ENCODE measurements at regions not wholly inside any gene's neighbourhood (a gene's known extent, or its start where the extent isn't known, plus 50 kb on each side); places are given as distances from the start of the nearest gene placed in this dataset.

DNA sequence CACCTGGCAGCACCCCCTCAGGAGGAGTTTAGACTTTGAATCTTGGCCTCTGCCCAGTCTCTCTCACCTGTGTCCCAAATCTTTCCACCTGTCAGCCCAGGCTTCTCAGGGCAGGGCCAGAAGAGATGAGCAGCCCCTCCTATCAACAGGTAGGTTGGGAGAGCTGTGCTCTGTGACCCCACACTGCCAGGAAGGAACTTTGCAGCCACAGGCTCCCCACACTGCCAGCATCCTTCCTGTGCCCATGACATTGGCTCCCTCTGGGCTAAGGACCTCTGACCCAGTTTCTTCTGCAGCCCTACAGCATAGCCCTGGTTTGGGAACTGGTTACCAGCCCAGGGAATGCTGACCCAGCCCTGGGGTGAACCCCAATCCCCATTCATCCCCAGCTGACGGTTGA is 115.7 kb upstream of the IQSEC1 start:
- Histone ChIP-seq H3K79me1 (replicated peaks; ENCODE audit: low read length, poor library complexity, severe bottlenecking) (no peaks in the 10 kb centered on the region), H4K8ac (ENCODE audit: low read length) (no peak overlapping the region), H3K23ac (ENCODE audit: low read length in 2 of 2) (no peak overlapping the region), H3K9me3 (ENCODE audit: control insufficient read depth, low read length) (peaks cover 5% of the 10 kb centered on the region), H3K4me1 (ENCODE audit: control insufficient read depth, insufficient read depth, low read depth, low read length) (peaks cover 13% of the 10 kb centered on the region), H3K4me3 (ENCODE audit: insufficient read depth in 1 of 2, low read depth in 1 of 2, low read length in 2 of 2) (no peak overlapping the region), H2AFZ (ENCODE audit: low read depth, low read length) (no peak overlapping the region), H3K18ac (ENCODE audit: low read depth in 1 of 2, low read length in 2 of 2) (no peak overlapping the region), H4K91ac (ENCODE audit: low read length) (no peak overlapping the region), H3K27ac (ENCODE audit: low read length, poor library complexity, severe bottlenecking) (no peak overlapping the region), H2BK5ac (ENCODE audit: low read depth, low read length, poor library complexity, severe bottlenecking) (no peak overlapping the region), H3K36me3 (ENCODE audit: control insufficient read depth in 1 of 2, insufficient read depth in 2 of 2, low read depth in 1 of 2, low read length in 2 of 2) (no peaks in the 10 kb centered on the region), H3K9ac (ENCODE audit: low read length) (no peak overlapping the region), H3K4ac (ENCODE audit: low read depth in 1 of 2, low read length in 2 of 2) (no peak overlapping the region), H2BK120ac (ENCODE audit: low read depth, low read length) (no peak overlapping the region), H3K14ac (ENCODE audit: low read length in 2 of 2) (no peak overlapping the region), H3K27me3 (ENCODE audit: control insufficient read depth in 1 of 2, insufficient read depth in 1 of 2, low read length in 2 of 2) (peaks cover 18 to 28% of the 10 kb centered on the region in 2 experiments), H2BK12ac (ENCODE audit: low read length in 2 of 2) (no peak overlapping the region), H3K4me2 (ENCODE audit: low read length, poor library complexity, severe bottlenecking) (no peak overlapping the region), H2AK5ac (ENCODE audit: low read length, severe bottlenecking) (no peak overlapping the region), H2BK15ac (ENCODE audit: low read depth, poor library complexity, severe bottlenecking) (no peak overlapping the region)
- no peak for DNase-seq
- WGBS = 100% methylated on average over 1 of the region's 1 CpG

DNA sequence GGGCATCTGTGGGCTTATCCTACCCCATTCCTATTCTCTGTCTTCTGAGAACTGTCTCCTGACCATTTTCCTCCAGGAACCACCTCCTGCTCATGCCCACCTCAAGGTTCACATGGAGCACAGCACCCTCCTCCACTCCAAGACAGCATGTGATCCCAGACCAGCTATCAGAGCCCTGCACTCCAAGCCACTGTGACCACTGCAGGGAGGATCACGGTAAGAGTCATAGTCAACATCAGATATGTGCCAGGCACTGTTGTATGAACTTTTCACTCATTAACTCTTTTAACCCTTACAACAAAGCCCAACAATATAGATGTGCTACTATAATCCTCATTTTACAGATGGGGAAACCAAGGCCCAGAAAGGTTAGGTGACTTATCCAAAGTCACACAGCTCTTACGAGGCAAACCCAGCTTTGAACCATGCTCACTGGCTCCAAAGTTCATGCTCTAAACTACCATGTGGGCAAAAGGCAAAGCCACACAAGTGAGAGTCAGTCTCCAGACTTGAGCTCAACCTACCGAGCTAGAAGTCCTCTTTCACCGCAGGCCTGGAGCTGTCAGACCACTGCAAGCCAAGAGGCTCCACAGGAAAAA is 115.1 kb upstream of the IQSEC1 start:
- H3K18ac ChIP-seq (ENCODE audit: low read depth in 1 of 2, low read length in 2 of 2) = no peak overlapping the region
- no peak overlapping the region for H2BK120ac ChIP-seq (ENCODE audit: low read depth, low read length)
- no peak overlapping the region for H3K4ac ChIP-seq (ENCODE audit: low read depth in 1 of 2, low read length in 2 of 2)
- H2AK5ac ChIP-seq (ENCODE audit: low read length, severe bottlenecking) = no peak overlapping the region
- H3K4me2 ChIP-seq (ENCODE audit: low read length, poor library complexity, severe bottlenecking) = no peak overlapping the region
- no peak overlapping the region for H2BK12ac ChIP-seq (ENCODE audit: low read length in 2 of 2)
- H4K8ac ChIP-seq (ENCODE audit: low read length) = no peak overlapping the region
- H3K9me3 ChIP-seq (ENCODE audit: control insufficient read depth, low read length) = peaks cover 10% of the 10 kb centered on the region
- no peaks in the 10 kb centered on the region for H3K36me3 ChIP-seq (ENCODE audit: control insufficient read depth in 1 of 2, insufficient read depth in 2 of 2, low read depth in 1 of 2, low read length in 2 of 2)
- no peak overlapping the region for H3K23ac ChIP-seq (ENCODE audit: low read length in 2 of 2)
- no peak overlapping the region for H3K9ac ChIP-seq (ENCODE audit: low read length)
- H4K91ac ChIP-seq (ENCODE audit: low read length) = no peak overlapping the region
- H3K14ac ChIP-seq (ENCODE audit: low read length in 2 of 2) = no peak overlapping the region
- H3K27me3 ChIP-seq (ENCODE audit: control insufficient read depth in 1 of 2, insufficient read depth in 1 of 2, low read length in 2 of 2) = peaks cover 11 to 23% of the 10 kb centered on the region in 2 experiments
- H3K27ac ChIP-seq (ENCODE audit: low read length, poor library complexity, severe bottlenecking) = no peak overlapping the region
- H2BK15ac ChIP-seq (ENCODE audit: low read depth, poor library complexity, severe bottlenecking) = no peak overlapping the region
- no peak overlapping the region for H3K4me3 ChIP-seq (ENCODE audit: insufficient read depth in 1 of 2, low read depth in 1 of 2, low read length in 2 of 2)
- H3K4me1 ChIP-seq (ENCODE audit: control insufficient read depth, insufficient read depth, low read depth, low read length) = peaks cover 9% of the 10 kb centered on the region
- H2BK5ac ChIP-seq (ENCODE audit: low read depth, low read length, poor library complexity, severe bottlenecking) = no peak overlapping the region
- H3K79me1 ChIP-seq (replicated peaks; ENCODE audit: low read length, poor library complexity, severe bottlenecking) = no peaks in the 10 kb centered on the region
- WGBS = 94% methylated on average over 4 of the region's 4 CpGs
- DNase-seq = no peak
- no peak overlapping the region for H2AFZ ChIP-seq (ENCODE audit: low read depth, low read length)

DNA sequence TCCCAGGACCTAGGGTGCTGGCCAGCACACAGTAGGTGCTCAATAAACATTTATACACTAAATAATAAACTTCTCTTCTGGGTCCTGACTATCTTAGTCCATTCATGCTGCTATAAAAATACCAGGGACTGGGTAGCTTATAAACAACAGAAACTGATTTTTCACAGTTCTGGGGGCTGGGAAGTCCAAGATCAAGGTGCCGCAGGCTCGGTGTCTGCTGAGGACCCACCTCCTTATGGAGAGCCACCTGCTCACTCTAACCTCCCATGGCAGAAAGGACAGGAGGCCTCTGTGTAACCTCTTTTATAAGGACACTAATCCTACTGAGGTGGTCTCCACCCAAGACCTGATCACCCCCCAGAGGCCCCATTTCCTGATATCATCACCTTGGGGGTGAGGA is 114.4 kb upstream of the IQSEC1 start:
- Histone ChIP-seq H3K4me3 (ENCODE audit: insufficient read depth in 1 of 2, low read depth in 1 of 2, low read length in 2 of 2) (no peak overlapping the region), H3K4ac (ENCODE audit: low read depth in 1 of 2, low read length in 2 of 2) (no peak overlapping the region), H2BK12ac (ENCODE audit: low read length in 2 of 2) (no peak overlapping the region), H3K23ac (ENCODE audit: low read length in 2 of 2) (no peak overlapping the region), H3K9ac (ENCODE audit: low read length) (no peak overlapping the region), H2AFZ (ENCODE audit: low read depth, low read length) (no peak overlapping the region), H3K9me3 (ENCODE audit: control insufficient read depth, low read length) (peaks cover 10% of the 10 kb centered on the region), H3K79me1 (replicated peaks; ENCODE audit: low read length, poor library complexity, severe bottlenecking) (no peaks in the 10 kb centered on the region), H2BK5ac (ENCODE audit: low read depth, low read length, poor library complexity, severe bottlenecking) (no peak overlapping the region), H2BK120ac (ENCODE audit: low read depth, low read length) (no peak overlapping the region), H3K4me1 (ENCODE audit: control insufficient read depth, insufficient read depth, low read depth, low read length) (peaks cover 8% of the 10 kb centered on the region), H3K27me3 (ENCODE audit: control insufficient read depth in 1 of 2, insufficient read depth in 1 of 2, low read length in 2 of 2) (peaks cover 5 to 23% of the 10 kb centered on the region in 2 experiments), H2AK5ac (ENCODE audit: low read length, severe bottlenecking) (no peak overlapping the region), H3K36me3 (ENCODE audit: control insufficient read depth in 1 of 2, insufficient read depth in 2 of 2, low read depth in 1 of 2, low read length in 2 of 2) (no peaks in the 10 kb centered on the region), H3K27ac (ENCODE audit: low read length, poor library complexity, severe bottlenecking) (no peak overlapping the region), H2BK15ac (ENCODE audit: low read depth, poor library complexity, severe bottlenecking) (no peak overlapping the region), H3K4me2 (ENCODE audit: low read length, poor library complexity, severe bottlenecking) (no peak overlapping the region), H4K91ac (ENCODE audit: low read length) (no peak overlapping the region), H4K8ac (ENCODE audit: low read length) (no peak overlapping the region), H3K18ac (ENCODE audit: low read depth in 1 of 2, low read length in 2 of 2) (no peak overlapping the region), H3K14ac (ENCODE audit: low read length in 2 of 2) (no peak overlapping the region)
- WGBS = 91% methylated on average over 2 of the region's 2 CpGs
- DNase-seq = no peak

DNA sequence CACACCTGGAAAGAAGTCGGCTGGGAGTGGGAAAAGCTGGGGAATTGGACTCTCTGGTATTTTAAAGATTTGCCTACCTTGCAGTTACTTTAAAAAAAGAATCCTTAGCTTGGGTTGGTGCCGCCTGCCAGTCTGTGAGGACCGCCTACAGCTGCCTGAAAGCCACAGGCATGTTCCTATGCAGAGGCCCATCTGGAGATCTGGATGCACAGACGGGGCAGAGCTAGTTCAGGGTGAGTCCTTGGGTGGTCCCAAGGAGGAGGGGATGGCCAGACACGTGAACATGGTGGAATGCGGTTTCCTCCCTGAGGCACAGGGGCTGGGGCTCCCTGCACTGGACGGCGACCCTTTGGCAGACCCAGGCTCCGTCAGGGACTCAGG is 113.2 kb upstream of the IQSEC1 start:
- H2BK12ac ChIP-seq (ENCODE audit: low read length in 2 of 2) = no peak overlapping the region
- WGBS = 78% methylated on average over 8 of the region's 9 CpGs
- no peak overlapping the region for H2BK15ac ChIP-seq (ENCODE audit: low read depth, poor library complexity, severe bottlenecking)
- H3K4me1 ChIP-seq (ENCODE audit: control insufficient read depth, insufficient read depth, low read depth, low read length) = peaks cover 8% of the 10 kb centered on the region
- H2AFZ ChIP-seq (ENCODE audit: low read depth, low read length) = no peak overlapping the region
- no peaks in the 10 kb centered on the region for H3K79me1 ChIP-seq (replicated peaks; ENCODE audit: low read length, poor library complexity, severe bottlenecking)
- H3K18ac ChIP-seq (ENCODE audit: low read depth in 1 of 2, low read length in 2 of 2) = no peak overlapping the region
- H3K4me2 ChIP-seq (ENCODE audit: low read length, poor library complexity, severe bottlenecking) = no peak overlapping the region
- H2AK5ac ChIP-seq (ENCODE audit: low read length, severe bottlenecking) = no peak overlapping the region
- H3K27ac ChIP-seq (ENCODE audit: low read length, poor library complexity, severe bottlenecking) = no peak overlapping the region
- H3K4me3 ChIP-seq (ENCODE audit: insufficient read depth in 1 of 2, low read depth in 1 of 2, low read length in 2 of 2) = no peak overlapping the region
- H3K9ac ChIP-seq (ENCODE audit: low read length) = no peak overlapping the region
- H3K36me3 ChIP-seq (ENCODE audit: control insufficient read depth in 1 of 2, insufficient read depth in 2 of 2, low read depth in 1 of 2, low read length in 2 of 2) = no peaks in the 10 kb centered on the region
- no peak overlapping the region for H2BK5ac ChIP-seq (ENCODE audit: low read depth, low read length, poor library complexity, severe bottlenecking)
- no peak overlapping the region for H2BK120ac ChIP-seq (ENCODE audit: low read depth, low read length)
- peak overlapping the region; percentile 36 for H4K91ac ChIP-seq (ENCODE audit: low read length)
- H3K27me3 ChIP-seq (ENCODE audit: control insufficient read depth in 1 of 2, insufficient read depth in 1 of 2, low read length in 2 of 2) = peaks cover 5 to 23% of the 10 kb centered on the region in 2 experiments
- H3K23ac ChIP-seq (ENCODE audit: low read length in 2 of 2) = no peak overlapping the region
- no peak overlapping the region for H4K8ac ChIP-seq (ENCODE audit: low read length)
- DNase-seq = no peak
- H3K4ac ChIP-seq (ENCODE audit: low read depth in 1 of 2, low read length in 2 of 2) = no peak overlapping the region
- H3K14ac ChIP-seq (ENCODE audit: low read length in 2 of 2) = no peak overlapping the region
- H3K9me3 ChIP-seq (ENCODE audit: control insufficient read depth, low read length) = peaks cover 19% of the 10 kb centered on the region

Data from mesenchymal stem cell (in vitro differentiated cells and primary cell).